HG03354 (cell line): ENCODE measurements at regions not wholly inside any gene's neighbourhood (a gene's known extent, or its start where the extent isn't known, plus 50 kb on each side); places are given as distances from the start of the nearest gene placed in this dataset.

Experiments used
- ATAC-seq: cut with Tn5 transposase; IDR thresholded peaks from one replicate; pipeline ENCODE4 v1.9.1; 2021; ENCODE audit warnings: mild to moderate bottlenecking; ENCODE audit not compliant: unreplicated experiment, poor library complexity, severe bottlenecking

DNA sequence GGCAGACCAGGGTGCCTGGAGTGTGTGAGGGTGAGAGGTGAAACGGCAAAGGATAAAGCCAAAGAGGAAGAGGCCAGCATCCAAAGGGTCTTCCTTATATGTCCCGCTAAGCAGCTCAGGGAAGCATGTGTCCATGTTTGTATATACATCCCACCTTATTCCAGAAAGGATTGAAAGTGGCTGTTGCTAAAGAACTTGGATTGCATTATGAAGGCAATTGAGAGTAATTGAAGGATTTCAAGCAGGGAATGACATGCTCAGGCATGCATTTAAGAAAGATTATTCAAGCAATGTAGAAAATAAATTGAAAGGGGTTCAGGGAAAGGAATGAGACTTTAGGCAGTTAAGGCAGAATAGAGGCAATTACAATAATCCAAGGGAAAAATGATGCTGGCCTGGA, 237.6 kb upstream of the SOX9 start:
- no peak for ATAC-seq

DNA sequence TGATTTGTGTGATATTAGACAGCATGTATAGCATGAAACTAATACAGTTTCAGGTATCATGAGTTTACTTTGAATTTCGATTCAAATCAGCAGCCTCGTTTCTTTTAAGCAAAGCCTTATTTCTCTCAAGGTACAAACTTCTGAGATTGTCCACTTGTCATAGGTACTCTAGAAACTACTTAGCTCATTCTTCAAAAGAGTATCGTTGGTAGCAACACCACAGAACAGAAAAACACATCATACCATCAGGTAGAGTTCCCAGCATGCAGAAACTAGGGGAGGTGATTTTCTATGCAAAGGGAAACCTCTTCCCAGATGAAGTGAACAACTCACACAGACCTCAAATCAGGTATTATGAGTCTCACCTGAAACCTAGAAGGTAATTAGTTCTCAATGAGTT, 237.0 kb upstream of the SOX9 start:
- ATAC-seq, result no peak

DNA sequence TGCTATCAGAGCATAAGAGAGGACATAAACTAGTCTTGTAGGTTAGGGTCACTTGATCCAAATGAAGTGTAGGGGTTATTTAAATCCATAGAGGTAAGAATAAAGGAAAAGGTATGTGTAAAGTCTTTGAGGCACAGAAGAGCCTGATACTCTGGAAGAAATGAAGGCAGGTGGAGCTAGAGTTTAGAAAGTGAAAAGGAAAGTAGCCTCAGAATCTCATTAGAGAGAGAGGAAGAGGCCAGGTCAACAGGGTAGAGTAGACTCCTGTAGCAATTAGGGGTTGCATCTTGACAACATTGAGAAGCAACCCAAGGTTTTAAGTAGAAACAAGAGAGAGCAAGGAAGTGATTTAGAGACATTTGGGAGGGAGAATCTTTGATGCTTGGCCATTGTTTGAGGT, 235.2 kb upstream of the SOX9 start:
- no peak for ATAC-seq

DNA sequence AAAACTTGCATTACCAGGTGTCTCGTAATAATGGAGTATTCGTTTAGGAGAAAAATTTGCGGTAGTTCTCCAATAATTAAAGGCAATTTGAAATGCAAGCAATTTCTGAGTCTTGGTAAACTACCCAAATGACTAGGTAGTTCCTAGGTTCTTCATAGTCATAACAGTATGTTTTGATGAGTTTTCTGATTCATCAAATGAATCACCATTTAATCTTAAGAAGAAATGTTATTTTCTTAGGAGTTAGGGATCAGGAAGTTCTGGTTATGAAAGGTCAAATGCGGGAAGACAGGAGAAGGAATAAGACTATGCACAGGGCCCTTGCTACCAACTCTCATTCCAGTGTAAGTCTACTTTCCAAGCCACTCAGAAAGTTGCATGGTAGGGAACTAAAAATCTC, 221.5 kb upstream of the SOX9 start:
- ATAC-seq, result no peak

DNA sequence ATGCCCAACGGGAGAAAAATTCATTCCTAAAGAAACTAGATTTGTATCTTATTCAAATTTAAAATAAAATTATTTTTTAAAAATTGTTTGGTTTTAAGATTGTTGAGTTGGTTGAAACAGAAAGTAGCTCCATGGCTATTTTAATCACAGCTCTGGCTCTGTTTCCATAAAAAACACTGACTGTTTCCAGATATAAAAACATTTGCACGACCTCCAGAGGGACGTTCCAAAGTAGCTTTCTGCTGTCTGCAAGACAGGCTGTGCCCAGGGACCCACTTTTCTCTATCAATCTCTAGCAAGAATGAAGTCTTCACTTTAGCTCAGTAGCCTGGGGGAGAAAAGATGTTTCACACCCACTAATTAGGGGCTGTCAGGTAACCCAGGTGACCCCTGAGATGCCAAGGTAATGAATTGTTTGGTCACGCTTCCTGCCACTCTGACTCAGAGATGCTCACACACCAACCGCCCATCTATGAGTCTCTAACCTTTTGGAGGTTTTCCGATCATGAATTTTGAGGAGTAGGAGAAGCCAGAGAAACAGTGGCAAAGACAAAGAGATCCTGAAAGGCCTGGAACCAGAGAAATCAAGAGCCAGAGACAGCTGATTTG, 220.1 kb upstream of the SOX9 start:
- no peak for ATAC-seq

DNA sequence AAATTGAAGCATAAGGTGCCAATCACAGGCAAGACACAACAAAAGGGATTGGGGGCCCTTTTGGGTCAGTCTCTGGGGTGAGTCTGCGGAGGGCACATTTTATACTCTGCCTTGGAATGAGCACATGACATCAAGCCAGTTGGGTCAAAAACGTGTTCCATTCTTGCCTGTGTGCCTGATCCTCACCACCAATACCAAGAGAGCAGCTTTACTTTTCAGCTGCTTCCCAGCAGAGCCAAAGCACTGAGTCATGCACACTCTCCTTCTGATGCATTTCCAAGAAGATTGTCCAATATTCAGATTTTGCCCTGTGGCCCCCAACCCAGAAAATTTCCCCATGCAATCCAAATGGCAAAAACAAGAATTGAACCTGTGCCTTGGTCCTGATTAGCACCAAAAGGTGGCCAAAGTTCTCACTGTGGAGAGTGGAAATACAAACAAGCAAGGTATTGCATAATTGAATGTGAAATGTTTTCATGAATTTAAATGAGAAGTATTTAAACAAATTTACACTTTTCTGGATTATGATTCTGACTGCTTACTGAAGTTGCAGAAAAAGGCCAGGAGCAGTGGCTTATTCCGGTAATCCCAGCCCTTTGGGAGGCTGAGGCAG, 217.8 kb upstream of the SOX9 start:
- no peak for ATAC-seq

DNA sequence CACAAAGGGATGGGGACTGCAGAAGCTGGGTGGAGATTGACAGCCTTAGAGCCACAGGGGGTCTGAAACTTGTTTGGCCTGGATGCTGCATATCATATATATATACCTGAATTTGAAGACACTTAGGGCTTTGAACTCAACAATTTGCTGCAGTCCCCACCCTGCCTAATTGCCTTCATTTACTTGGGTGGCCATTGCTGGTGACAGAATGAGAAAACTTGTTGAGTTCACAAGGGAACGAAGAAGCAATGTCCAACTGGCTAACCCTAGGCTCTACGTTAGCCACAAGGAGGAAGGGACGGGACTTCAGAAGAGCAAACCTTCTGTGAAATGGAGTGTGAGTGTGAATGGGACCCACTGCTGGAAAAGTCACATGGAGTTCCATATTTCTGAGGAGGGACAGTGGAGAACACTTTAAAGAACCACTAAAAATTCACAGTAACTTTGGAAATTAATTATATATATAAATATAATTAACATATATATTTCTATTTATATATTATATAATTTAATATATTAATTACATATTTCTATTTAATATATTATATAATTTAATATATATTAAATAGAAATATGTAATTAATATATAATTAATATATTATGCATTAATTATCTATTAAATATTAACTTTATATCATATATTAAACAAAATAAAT, 215.3 kb upstream of the SOX9 start:
- no peak for ATAC-seq

DNA sequence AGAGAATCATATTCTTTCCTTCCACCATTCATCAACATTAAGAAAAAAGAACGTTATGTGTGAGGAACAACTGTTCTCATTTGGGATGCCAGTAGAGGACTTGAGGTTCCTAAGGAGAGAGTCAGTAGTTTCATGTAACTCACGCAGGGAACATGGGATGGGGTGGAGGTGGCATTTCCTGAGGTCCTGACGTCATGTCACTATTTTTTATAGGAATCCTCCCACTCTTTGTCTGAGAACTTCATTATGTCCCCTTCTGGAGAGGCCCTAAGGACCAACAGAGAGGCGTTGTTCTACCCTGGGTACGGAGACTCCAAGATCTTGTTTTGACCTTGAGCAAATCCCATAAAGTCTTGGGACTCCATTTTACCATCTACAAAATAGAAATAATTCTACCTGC, 211.7 kb upstream of the SOX9 start:
- ATAC-seq, result no peak

DNA sequence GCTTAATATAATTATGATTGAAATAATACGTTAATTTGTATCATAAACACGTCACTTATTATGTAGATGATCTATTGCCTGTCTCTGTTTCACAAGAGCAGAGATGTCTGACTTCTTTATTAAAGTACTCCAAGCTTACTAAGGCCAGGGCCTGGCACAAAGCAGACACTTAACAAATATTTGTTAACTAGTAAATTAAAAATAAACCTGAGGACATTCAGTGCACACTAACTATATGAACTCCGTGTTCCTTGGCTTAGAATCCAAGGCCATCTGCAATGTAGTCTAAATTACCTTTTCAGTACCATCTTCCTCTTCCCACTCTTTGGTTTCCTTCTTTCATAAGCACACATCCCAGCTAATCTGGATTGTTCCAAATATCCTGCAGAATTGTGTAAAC, 210.8 kb upstream of the SOX9 start:
- no peak for ATAC-seq

DNA sequence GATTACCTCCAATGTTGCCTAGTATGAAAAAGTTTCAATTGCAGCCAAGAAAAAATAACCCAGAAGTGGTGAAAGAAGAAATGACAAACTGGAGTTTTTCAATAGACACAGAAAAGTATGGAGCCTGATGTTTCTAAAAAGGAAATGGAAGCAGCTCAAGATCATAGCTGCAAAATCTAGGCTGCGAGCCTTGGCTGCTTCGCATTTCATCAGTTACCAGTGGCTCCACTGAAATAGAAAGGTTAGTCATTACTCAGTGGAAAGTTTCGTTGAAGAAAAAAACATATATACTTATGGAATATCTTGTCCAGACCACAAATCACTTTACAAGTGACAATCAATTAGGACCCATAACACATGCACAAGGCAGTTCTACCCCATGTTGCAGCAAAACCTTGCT, 206.8 kb upstream of the SOX9 start:
- no peak for ATAC-seq

DNA sequence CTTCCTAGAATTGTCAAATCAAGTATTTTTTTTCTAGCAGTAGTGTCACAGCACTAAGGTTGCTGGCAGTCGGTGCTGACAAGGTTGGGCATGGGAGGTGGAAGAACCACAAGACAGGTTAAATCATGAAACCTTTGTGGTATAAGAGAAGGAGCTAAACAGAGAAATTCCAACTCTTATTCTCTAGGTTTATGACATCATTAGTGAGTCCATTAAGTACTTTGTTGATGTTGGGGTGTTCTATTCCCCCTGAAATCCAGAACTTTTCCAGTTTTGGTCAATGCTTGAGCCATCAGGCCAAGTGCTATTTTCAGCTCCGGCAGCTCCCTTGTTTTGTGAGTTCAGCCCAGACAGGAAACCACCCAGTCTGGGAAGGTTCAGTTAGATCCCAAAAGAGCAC, 206.0 kb upstream of the SOX9 start:
- no peak for ATAC-seq

DNA sequence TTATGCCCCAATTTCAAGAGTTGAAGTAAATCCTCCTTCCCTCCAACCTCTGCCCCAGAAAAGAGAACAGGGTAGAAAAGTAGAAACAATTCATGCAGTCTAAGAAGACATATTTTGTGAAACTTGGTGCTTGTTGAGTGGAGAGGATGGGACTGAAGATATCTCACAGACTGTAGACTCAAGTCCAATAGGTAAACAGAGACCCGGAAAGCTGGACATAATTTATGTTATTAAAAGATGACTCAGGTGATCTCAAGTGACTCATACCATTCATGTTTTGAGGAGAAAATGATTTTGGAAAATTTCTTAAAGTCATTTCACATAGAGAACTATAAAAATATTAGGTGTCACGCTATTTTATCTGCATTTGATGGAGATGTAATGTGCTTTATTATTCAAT, 203.1 kb upstream of the SOX9 start:
- ATAC-seq, result no peak

DNA sequence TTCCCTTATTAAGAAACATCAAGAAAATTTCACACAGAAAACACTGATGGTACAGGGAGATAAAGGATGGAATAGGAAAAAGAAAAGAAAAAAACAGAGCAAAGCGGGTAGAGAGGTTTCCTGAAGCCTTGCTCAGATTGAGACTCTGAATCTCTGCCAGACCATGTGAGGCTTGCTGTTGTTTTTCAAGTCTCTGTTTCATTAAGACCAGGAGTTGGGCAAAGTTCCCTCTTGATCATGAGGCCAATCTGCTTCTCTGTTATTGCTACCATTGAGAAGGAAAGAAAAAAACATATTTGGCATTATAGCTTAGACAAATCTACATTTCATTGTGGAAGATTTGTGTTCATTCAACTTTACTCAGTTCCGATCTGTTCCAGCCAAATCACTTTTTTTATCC, 201.6 kb upstream of the SOX9 start:
- no peak for ATAC-seq

DNA sequence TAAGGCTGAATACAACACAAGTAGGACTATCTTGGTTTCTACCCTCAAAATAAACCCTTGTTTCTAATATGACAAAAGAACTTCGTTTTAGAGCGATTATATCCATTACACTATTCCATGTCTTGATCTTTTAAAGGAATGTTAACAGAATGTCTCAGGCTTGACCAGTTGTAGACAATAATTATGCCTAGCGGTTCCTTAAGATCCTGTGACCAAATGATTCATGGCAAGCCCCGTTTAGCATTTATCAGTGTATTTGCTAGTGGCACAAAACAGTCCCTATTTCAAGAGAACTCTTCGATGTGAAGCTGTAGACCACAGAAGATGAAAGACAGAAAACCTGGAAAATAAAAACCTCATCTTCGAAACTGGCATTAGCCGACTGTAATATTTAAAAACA, 200.9 kb upstream of the SOX9 start:
- ATAC-seq, result no peak

DNA sequence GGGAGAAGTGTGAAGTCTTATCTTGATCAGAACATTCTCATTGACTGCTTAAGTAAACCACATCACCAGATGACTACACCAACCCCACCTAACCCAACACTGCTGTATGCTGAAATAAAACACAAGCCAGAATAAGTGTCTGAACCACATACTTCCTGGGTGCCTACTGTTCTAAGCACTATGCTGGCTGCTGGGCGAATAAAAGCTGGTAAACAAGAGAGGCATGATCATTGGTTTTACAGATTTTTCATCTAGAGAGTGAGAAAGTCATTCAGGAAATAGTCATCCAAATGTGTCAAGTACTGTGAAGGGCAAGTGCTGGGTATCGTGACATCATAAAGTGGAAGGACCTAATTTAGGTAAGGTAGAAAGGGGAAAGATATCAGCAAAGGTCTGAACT, 199.0 kb upstream of the SOX9 start:
- no peak for ATAC-seq

DNA sequence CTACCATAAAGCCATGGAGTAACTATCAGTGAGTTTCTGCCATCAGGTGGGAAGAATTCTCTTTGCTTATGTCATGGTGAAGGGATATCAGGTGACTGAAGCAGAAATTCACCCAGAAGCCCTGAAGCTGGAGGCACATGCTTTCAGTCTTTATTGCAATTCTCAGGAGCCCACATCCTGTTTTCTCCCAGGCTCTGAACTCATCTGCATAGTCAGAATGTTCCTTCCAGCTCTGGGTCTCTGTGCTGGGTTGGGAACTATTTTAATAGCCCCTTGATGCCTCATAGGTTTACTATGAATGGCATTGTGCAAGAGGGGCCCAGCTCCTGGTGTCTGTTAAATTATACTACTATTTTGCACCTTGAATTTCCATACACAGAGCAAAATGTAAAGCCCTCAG, 198.4 kb upstream of the SOX9 start:
- ATAC-seq, result no peak

DNA sequence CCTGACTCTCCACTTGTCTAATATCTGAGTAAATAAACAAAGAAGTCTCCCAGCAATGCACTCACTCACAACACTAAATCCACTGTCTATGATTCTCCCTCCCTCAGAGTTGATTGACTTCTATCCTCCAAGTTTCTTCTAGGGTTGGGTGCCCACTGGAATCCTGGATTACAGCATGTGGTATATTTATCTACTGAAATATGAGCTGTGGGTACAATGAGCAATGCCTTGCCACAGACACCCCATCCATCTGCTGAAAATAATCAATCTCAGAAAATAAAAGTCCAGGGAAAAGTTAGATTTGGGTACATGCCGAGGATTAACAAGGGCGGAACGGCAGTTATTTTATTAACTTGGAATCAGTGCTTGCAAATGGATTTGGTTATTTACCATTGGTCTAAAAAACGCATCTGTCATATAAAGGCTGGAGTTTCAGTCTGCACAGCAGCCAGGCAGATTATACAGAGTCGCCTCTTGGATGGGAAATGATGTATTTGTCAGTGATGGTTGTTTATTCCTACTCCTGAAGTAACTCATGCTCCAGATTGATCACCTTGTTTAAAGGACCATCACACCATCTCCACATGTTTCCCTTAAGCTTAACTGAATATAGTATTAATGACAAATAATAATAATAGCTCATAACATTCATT, 193.9 kb upstream of the SOX9 start:
- ATAC-seq, result no peak

DNA sequence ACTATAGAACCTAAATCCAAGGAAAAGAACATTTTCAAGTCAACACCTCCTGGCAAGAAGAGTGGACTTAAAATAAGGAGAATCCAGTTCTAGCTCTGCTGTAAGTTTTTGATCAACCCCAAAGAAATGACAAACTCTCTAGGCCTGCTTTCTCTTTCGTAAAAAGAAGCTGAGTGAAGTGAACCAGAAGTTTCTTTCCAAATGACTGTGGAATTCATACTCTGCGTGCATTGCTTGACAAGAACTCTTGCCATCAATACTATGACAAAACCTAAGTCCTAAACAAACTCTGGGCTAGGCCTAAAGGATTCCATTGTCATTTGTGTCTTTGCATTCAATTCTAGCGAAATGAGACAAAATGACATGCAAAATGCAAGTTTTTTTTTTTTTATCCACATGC, 187.5 kb upstream of the SOX9 start:
- ATAC-seq, result no peak

DNA sequence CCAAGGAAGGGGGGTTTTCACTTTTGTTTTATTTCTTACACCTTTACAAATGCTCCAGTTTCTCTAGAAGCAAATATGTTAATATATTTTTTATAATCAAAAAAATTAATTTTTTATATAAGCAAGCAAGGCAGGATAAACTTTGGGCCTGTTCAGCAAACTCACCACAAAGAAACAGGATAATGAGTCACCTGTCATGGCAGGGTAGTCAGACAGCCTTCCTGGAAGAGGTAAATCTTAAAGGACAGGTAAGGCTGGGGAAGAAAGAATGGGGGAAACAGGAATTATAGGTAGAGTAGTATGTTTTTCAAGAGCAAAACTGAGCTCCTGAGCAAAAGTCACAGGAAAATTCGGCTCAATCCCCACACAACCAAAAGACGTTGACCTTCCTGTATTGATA, 186.3 kb upstream of the SOX9 start:
- no peak for ATAC-seq

DNA sequence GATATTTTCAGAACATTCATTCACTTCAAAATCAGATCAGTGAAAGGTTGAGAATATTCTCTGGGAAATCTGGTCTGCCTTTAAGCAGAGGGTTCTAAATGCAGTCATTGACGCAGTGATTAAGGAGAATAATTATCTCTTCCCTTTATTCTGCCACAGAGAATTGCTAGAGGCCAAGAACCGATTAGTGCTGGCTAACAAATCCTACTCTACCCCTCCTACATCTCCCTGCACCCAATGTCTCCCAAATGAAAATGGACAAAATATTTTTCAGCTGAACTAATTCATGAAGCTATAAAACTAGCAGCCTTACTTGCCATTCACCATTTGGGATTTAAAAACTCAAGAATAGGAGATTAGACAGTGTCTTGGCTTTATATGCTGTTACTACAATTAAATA, 185.5 kb upstream of the SOX9 start:
- ATAC-seq, result no peak

DNA sequence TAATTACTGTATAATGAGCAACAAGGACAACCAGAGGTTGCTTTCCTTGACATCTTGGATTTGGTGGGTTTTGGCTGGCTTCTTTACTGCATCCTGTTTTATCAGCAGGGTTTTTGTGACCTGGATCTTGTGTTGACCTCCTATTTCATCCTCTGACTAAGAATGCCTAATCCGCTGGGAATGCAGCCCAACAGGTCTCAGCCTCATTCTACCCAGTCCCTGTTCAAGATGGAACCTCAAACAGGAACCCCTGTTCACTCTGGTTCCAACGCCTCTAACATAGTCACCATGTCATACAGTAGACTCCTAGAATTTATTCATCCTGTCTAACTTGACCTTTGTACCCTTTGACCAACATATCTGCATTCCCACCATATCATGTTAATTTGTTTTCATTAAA, 183.8 kb upstream of the SOX9 start:
- no peak for ATAC-seq
